GM12878 (cell line): ENCODE measurements at regions not wholly inside any gene's neighbourhood (a gene's known extent, or its start where the extent isn't known, plus 50 kb on each side); places are given as distances from the start of the nearest gene placed in this dataset.

Experiments used
- ATAC-seq: fragments of 200-7000 bp; cut with Tn5 transposase; 3 replicates; pipeline ENCODE4 v1.9.1; 2020; ENCODE audit warnings: mild to moderate bottlenecking, moderate library complexity
- BruUV-seq: library from RNA; stranded (reverse); fragments of 400-500 nt; replicated peaks from 2 replicates; lab custom pipeline; 2021; lab: Mats Ljungman, UMichigan
- CTCF ChIA-PET: fragments of 300-600 bp; sonication (Branson Sonifier 250); formaldehyde crosslinking; extraction: SDS; loops from one replicate; lab custom pipeline; 2021; ENCODE audit warnings: inconsistent platforms; lab: Yijun Ruan, JAX
- POLR2A ChIA-PET: fragments of 350-600 bp; formaldehyde crosslinking; extraction: SDS; loops from one replicate; lab custom pipeline; 2021; ENCODE audit warnings: inconsistent platforms; lab: Charles Lee
- RAD21 ChIA-PET: fragments of 300-600 bp; sonication (Branson Sonifier 250); formaldehyde crosslinking; loops from one replicate; lab custom pipeline; 2023; ENCODE audit warnings: antibody characterized with exemption; ENCODE audit not compliant: unreplicated experiment; lab: Charles Lee
- SMC1A ChIA-PET: fragments of 300-600 bp; sonication (Branson Sonifier 250); formaldehyde crosslinking; loops from one replicate; lab custom pipeline; 2023; ENCODE audit not compliant: unreplicated experiment, uncharacterized antibody; lab: Charles Lee
- DNase-seq: peaks from one replicate; pipeline ENCODE4 v3.0.0-alpha.2; 2011; ENCODE audit warnings: low read depth, low spot score
- FAIRE-seq: peaks from 3 replicates; lab custom pipeline; 2011; peaks lifted over from hg19 to GRCh38; lab: Jason Lieb, UNC
- H2AFZ ChIP-seq: 2 replicates; pipeline ENCODE4 v1.6.0; 2011; ENCODE audit warnings: low read depth, low read length, control low read depth; ENCODE audit not compliant: control insufficient read depth
- H3K27ac ChIP-seq: 2 replicates; pipeline ENCODE4 v1.5.1; 2011; ENCODE audit warnings: control low read depth; ENCODE audit not compliant: control insufficient read depth, insufficient read depth
- H3K27me3 ChIP-seq, 2 experiments: replicated peaks in 1 of 2; 2 replicates each; pipeline versions ENCODE4 v1.6.0 to v1.6.1; 2011; ENCODE audit warnings: low read length in 1 of 2; ENCODE audit not compliant: control insufficient read depth in 2 of 2, insufficient read depth in 2 of 2
- H3K36me3 ChIP-seq, 2 experiments: 2 replicates each; pipeline ENCODE4 v1.5.1; 2011; ENCODE audit warnings: low read length in 1 of 2; ENCODE audit not compliant: control insufficient read depth in 2 of 2, insufficient read depth in 2 of 2
- H3K4me1 ChIP-seq: 2 replicates; pipeline ENCODE4 v1.6.1; 2011; ENCODE audit warnings: mild to moderate bottlenecking, low read length, moderate library complexity, mixed read lengths; ENCODE audit not compliant: control insufficient read depth, insufficient read depth
- H3K4me2 ChIP-seq: 2 replicates; pipeline ENCODE4 v1.6.0; 2011; ENCODE audit warnings: control low read depth; ENCODE audit not compliant: control insufficient read depth, insufficient read depth
- H3K4me3 ChIP-seq: fragments of 200-600 bp; sonication (generic); 2 replicates; pipeline ENCODE4 v1.5.1; 2016
- H3K79me2 ChIP-seq: 2 replicates; pipeline ENCODE4 v1.6.0; 2011; ENCODE audit warnings: low read length; ENCODE audit not compliant: control insufficient read depth, insufficient read depth
- H3K9ac ChIP-seq: 2 replicates; pipeline ENCODE4 v1.8.0; 2011; ENCODE audit warnings: low read length, control low read depth, mixed read lengths; ENCODE audit not compliant: control insufficient read depth, insufficient read depth
- H3K9me3 ChIP-seq: replicated peaks from 3 replicates; pipeline ENCODE4 v1.5.1; 2011; ENCODE audit warnings: mild to moderate bottlenecking, low read length; ENCODE audit not compliant: control insufficient read depth, insufficient read depth
- H4K20me1 ChIP-seq: 2 replicates; pipeline ENCODE4 v1.6.0; 2011; ENCODE audit not compliant: control insufficient read depth, insufficient read depth
- GATAD2B ChIP-seq: fragments of 450-650 bp; conservative IDR thresholded peaks from 2 replicates; pipeline ENCODE4 v1.6.1; 2017; ENCODE audit warnings: low read depth, mild to moderate bottlenecking, moderate library complexity
- LARP7 ChIP-seq: fragments of 450-650 bp; IDR thresholded peaks from 2 replicates; pipeline ENCODE4 v1.6.1; 2017; ENCODE audit warnings: mild to moderate bottlenecking
- PAX5 ChIP-seq: IDR thresholded peaks from 2 replicates; pipeline ENCODE4 v1.6.1; 2011; ENCODE audit warnings: low read depth, low read length, borderline replicate concordance
- TARDBP ChIP-seq: IDR thresholded peaks from 2 replicates; pipeline ENCODE4 v1.6.1; 2016; ENCODE audit warnings: borderline replicate concordance
- WGBS: methylation state at CpG from one replicate; pipeline ENCODE4 v1.1.6; 2016; ENCODE audit warnings: low lambda C conversion rate; ENCODE audit not compliant: insufficient replicate concordance, insufficient coverage; ENCODE audit errors: missing lambda C conversion rate; 5-methylcytosine and 5-hydroxymethylcytosine counted together
- in situ Hi-C: fragments of 300-500 bp; cut with MboI; formaldehyde crosslinking; loops from 9 replicates; pipeline ENCODE4 v1.14.3; 2018; ENCODE audit warnings: mixed read lengths
- intact Hi-C: fragments of 100-400 bp; cut with micrococcal nuclease; formaldehyde crosslinking; loops from one replicate; pipeline ENCODE4 v1.14.2; 2022; ENCODE audit not compliant: unreplicated experiment
- TF ChIP-seq, protein P1 (sequence below): IDR thresholded peaks from 2 replicates; pipeline ENCODE4 v1.6.1; 2012; ENCODE audit warnings: mild to moderate bottlenecking, low read depth, low read length

DNA sequence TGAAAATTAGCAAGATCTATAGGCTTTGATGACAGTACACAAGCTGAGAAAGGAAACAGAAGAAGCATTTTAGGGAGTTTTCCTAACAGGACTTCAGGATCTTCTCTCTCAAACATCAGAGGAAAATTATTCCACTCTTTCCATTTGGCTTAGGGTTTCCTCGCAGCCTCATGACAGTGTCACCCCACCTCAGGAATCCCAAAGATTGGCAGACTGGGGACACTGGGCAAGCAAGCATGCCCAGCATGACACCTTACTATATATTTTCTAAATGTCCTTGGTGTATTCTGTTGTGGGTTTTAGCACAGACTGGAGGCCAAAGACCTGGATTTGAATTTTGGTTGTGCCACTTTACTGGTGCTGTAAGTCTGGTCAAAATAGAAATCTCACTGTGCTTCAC lies 482.4 kb upstream of the SOX5 start:
- ChIA-PET POLR2A (no interaction called here), SMC1A (no interaction called here), CTCF (no interaction called here), RAD21 (no interaction called here)
- Histone ChIP-seq H3K27me3 (no peaks in the 10 kb centered on the region), H3K9me3 (no peaks in the 10 kb centered on the region), H3K4me1 (no peaks in the 10 kb centered on the region), H4K20me1 (no peaks in the 10 kb centered on the region), H2AFZ (no peak overlapping the region), H3K9ac (no peak overlapping the region), H3K27ac (no peak overlapping the region), H3K4me3 (no peak overlapping the region), H3K79me2 (no peaks in the 10 kb centered on the region), H3K4me2 (no peak overlapping the region), H3K36me3 (no peaks in the 10 kb centered on the region)
- FAIRE-seq (no peak), ATAC-seq (no peak), DNase-seq (no peak)
- intact Hi-C loops (no loop called here), in situ Hi-C loops (no loop called here)
- TF ChIP-seq TARDBP, result no peak
- 78% methylated on average over 1 of the region's 1 CpG for WGBS
- BruUV-seq, result no TSS peak

DNA sequence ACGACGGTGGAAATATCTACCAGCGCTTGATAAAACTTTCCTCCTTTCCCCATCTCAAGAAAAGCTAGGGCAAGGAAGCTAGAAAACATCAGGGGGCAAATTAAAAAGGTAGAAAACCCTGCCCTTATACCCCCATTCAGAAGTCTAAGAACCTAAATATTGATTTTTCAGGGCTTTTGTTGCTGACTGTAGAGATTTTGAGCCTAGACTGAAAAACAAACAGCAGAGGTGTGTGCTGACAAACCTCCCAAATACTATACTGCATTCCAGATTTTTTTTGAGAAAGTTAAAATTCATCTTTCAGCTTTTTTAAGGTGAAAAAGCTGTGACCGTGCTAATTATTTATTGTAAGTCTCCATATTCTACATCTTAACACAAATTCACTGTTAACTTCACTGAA lies 478.3 kb upstream of the SOX5 start:
- H2AFZ ChIP-seq, result no peak overlapping the region
- no peak for ATAC-seq
- DNase-seq, result no peak
- POLR2A ChIA-PET, result no interaction called here
- no peaks in the 10 kb centered on the region for H3K4me1 ChIP-seq
- no peaks in the 10 kb centered on the region for H3K79me2 ChIP-seq
- H3K4me2 ChIP-seq, result no peak overlapping the region
- no peaks in the 10 kb centered on the region for H3K36me3 ChIP-seq
- TF ChIP-seq, protein P1, sequence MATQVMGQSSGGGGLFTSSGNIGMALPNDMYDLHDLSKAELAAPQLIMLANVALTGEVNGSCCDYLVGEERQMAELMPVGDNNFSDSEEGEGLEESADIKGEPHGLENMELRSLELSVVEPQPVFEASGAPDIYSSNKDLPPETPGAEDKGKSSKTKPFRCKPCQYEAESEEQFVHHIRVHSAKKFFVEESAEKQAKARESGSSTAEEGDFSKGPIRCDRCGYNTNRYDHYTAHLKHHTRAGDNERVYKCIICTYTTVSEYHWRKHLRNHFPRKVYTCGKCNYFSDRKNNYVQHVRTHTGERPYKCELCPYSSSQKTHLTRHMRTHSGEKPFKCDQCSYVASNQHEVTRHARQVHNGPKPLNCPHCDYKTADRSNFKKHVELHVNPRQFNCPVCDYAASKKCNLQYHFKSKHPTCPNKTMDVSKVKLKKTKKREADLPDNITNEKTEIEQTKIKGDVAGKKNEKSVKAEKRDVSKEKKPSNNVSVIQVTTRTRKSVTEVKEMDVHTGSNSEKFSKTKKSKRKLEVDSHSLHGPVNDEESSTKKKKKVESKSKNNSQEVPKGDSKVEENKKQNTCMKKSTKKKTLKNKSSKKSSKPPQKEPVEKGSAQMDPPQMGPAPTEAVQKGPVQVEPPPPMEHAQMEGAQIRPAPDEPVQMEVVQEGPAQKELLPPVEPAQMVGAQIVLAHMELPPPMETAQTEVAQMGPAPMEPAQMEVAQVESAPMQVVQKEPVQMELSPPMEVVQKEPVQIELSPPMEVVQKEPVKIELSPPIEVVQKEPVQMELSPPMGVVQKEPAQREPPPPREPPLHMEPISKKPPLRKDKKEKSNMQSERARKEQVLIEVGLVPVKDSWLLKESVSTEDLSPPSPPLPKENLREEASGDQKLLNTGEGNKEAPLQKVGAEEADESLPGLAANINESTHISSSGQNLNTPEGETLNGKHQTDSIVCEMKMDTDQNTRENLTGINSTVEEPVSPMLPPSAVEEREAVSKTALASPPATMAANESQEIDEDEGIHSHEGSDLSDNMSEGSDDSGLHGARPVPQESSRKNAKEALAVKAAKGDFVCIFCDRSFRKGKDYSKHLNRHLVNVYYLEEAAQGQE, result no peak
- TF ChIP-seq PAX5, result no peak
- no peak for TF ChIP-seq GATAD2B
- no peak for TF ChIP-seq LARP7
- CTCF ChIA-PET, result no interaction called here
- intact Hi-C loops (no loop called here), in situ Hi-C loops (no loop called here)
- H3K27me3 ChIP-seq, result peaks cover 0 to 3% of the 10 kb centered on the region in 2 experiments; a peak in 1 of 4 replicates
- 74% methylated on average over 4 of the region's 4 CpGs for WGBS
- no peak overlapping the region for H3K9ac ChIP-seq
- SMC1A ChIA-PET, result interaction anchor here (0.6 kb wide), 1 partner anchor 329 kb away, joined by 3 read pairs; no protein-coding TSS in a partner anchor
- RAD21 ChIA-PET, result no interaction called here
- no peaks in the 10 kb centered on the region for H3K9me3 ChIP-seq
- H4K20me1 ChIP-seq, result no peaks in the 10 kb centered on the region
- no peak for FAIRE-seq
- no TSS peak for BruUV-seq
- H3K4me3 ChIP-seq, result no peak overlapping the region
- no peak overlapping the region for H3K27ac ChIP-seq
